ENCODE measurements at regions not wholly inside any gene's neighbourhood (a gene's known extent, or its start where the extent isn't known, plus 50 kb on each side); places are given as distances from the start of the nearest gene placed in this dataset.

DNA sequence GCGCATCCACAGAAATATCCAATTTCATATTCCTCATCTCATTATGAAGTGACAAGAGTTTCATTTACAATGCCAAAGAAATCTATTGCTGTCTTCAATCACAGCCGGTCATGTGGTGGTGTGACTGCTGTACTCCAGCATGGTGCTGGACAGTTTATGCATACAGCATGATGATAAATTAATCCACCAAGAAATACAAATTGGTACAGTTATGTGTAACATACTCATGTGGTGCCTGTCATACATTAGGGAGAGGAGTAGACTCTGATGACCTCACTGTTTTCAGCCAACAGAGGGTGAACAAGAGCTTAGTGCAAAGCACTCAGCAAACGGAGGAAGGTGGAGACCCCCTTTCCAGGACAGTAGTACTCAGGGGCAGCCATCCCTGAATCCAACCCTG, 178.4 kb upstream of the SYNDIG1 start:
- H3K4me3 ChIP-seq (ENCODE audit: low read depth in 1 of 2, low read length in 2 of 2), result no peak overlapping the region
- H3K9ac ChIP-seq (ENCODE audit: low read depth in 1 of 2, low read length in 2 of 2), result no peak overlapping the region
- no peaks in the 10 kb centered on the region for H3K9me3 ChIP-seq (ENCODE audit: control insufficient read depth in 1 of 2, low read length in 2 of 2)
- H3K27me3 ChIP-seq (ENCODE audit: control insufficient read depth in 1 of 2, insufficient read depth in 2 of 2, low read length in 2 of 2), result no peaks in the 10 kb centered on the region
- H3K27ac ChIP-seq (ENCODE audit: low read depth, low read length), result no peak overlapping the region
- no peaks in the 10 kb centered on the region for H3K36me3 ChIP-seq (ENCODE audit: control insufficient read depth in 1 of 2, insufficient read depth in 2 of 2, low read length in 2 of 2)
- no peaks in the 10 kb centered on the region for H3K4me1 ChIP-seq (ENCODE audit: control insufficient read depth in 1 of 2, insufficient read depth in 2 of 2, low read length in 2 of 2)

DNA sequence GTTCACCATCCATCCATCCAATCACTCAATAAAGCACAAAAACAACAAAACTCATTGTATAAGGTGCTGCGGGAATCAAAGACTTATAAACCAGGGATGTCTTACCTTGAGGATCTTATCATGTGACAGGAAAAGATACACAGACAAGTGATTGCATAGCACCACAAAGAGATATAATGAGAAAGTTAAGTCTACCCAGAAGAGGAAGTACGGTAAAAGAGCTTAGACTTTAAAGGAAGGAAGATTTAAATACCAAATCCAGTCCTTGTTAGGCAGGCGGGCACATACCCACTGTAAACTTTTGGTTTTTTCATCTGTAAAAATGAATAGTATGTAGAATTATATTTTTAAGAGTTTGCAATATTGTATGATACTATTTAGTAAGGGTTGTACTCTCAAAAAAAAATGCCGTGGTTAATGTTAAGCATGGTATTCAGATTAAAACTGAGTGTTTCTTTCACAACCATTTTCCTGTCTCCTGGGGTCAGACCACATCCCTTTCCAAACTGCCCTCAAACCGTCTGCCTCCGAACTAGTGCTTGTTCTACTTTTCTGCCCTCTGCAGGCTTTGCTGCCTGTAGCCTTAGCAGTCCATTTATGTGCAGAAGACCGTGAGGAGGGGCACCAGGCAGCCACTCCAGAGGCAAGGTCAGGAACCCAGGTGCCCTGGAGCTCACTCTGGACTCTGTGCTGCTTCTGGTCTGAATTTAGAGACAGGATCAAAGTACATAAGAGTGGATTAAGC, 179.5 kb upstream of the SYNDIG1 start:
- no peaks in the 10 kb centered on the region for H3K27me3 ChIP-seq (ENCODE audit: control insufficient read depth in 1 of 2, insufficient read depth in 2 of 2, low read length in 2 of 2)
- H3K9ac ChIP-seq (ENCODE audit: low read depth in 1 of 2, low read length in 2 of 2), result no peak overlapping the region
- H3K36me3 ChIP-seq (ENCODE audit: control insufficient read depth in 1 of 2, insufficient read depth in 2 of 2, low read length in 2 of 2), result no peaks in the 10 kb centered on the region
- no peak overlapping the region for H3K27ac ChIP-seq (ENCODE audit: low read depth, low read length)
- no peaks in the 10 kb centered on the region for H3K4me1 ChIP-seq (ENCODE audit: control insufficient read depth in 1 of 2, insufficient read depth in 2 of 2, low read length in 2 of 2)
- no peaks in the 10 kb centered on the region for H3K9me3 ChIP-seq (ENCODE audit: control insufficient read depth in 1 of 2, low read length in 2 of 2)
- H3K4me3 ChIP-seq (ENCODE audit: low read depth in 1 of 2, low read length in 2 of 2), result no peak overlapping the region

DNA sequence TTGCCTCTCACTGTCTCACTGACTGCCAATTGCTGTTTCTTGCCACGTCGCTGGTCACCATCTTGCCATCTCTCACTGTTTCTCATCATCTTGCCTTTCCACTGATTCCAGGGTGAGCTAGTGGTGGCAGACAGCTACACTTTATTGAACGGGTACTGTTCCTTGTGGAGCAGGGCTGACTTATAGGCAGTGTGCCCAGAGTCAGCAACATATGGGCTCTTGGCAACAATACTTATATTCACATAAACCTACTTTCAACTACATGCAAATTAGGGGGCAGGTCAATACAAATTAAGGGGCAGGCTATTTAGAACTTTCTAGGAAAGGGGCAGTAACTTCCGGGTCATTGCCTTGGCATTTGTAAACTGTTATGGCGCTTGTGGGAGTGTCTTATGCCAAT, 186.2 kb upstream of the SYNDIG1 start:
- H3K4me1 ChIP-seq (ENCODE audit: control insufficient read depth in 1 of 2, insufficient read depth in 2 of 2, low read length in 2 of 2), result no peaks in the 10 kb centered on the region
- H3K27me3 ChIP-seq (ENCODE audit: control insufficient read depth in 1 of 2, insufficient read depth in 2 of 2, low read length in 2 of 2), result no peaks in the 10 kb centered on the region
- no peak overlapping the region for H3K4me3 ChIP-seq (ENCODE audit: low read depth in 1 of 2, low read length in 2 of 2)
- H3K9ac ChIP-seq (ENCODE audit: low read depth in 1 of 2, low read length in 2 of 2), result no peak overlapping the region
- no peaks in the 10 kb centered on the region for H3K9me3 ChIP-seq (ENCODE audit: control insufficient read depth in 1 of 2, low read length in 2 of 2)
- no peak overlapping the region for H3K27ac ChIP-seq (ENCODE audit: low read depth, low read length)
- no peaks in the 10 kb centered on the region for H3K36me3 ChIP-seq (ENCODE audit: control insufficient read depth in 1 of 2, insufficient read depth in 2 of 2, low read length in 2 of 2)

DNA sequence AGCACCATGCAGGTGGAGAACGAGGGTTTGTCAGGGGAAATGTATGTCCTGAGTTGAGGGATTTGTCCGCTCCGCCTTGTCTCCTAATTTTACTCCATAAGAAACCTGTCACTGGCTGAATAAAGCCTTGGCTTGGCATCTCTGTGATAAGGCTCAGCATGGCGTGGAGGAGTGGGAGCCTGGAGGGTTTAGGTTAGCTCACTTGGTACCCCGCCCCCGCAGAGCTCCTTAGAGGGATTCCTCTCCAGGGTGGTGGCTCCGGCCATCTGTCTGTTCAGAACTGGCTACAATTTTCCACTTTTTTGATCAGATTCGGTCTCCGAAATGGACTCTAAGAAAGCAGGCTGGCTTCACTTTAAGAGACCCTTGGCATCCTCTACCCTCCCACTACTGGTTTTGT, 192.2 kb upstream of the SYNDIG1 start:
- Histone ChIP-seq H3K9me3 (ENCODE audit: control insufficient read depth in 1 of 2, low read length in 2 of 2) (no peaks in the 10 kb centered on the region), H3K27ac (ENCODE audit: low read depth, low read length) (no peak overlapping the region), H3K27me3 (ENCODE audit: control insufficient read depth in 1 of 2, insufficient read depth in 2 of 2, low read length in 2 of 2) (no peaks in the 10 kb centered on the region), H3K9ac (ENCODE audit: low read depth in 1 of 2, low read length in 2 of 2) (no peak overlapping the region), H3K4me3 (ENCODE audit: low read depth in 1 of 2, low read length in 2 of 2) (no peak overlapping the region), H3K36me3 (ENCODE audit: control insufficient read depth in 1 of 2, insufficient read depth in 2 of 2, low read length in 2 of 2) (no peaks in the 10 kb centered on the region), H3K4me1 (ENCODE audit: control insufficient read depth in 1 of 2, insufficient read depth in 2 of 2, low read length in 2 of 2) (no peaks in the 10 kb centered on the region)

DNA sequence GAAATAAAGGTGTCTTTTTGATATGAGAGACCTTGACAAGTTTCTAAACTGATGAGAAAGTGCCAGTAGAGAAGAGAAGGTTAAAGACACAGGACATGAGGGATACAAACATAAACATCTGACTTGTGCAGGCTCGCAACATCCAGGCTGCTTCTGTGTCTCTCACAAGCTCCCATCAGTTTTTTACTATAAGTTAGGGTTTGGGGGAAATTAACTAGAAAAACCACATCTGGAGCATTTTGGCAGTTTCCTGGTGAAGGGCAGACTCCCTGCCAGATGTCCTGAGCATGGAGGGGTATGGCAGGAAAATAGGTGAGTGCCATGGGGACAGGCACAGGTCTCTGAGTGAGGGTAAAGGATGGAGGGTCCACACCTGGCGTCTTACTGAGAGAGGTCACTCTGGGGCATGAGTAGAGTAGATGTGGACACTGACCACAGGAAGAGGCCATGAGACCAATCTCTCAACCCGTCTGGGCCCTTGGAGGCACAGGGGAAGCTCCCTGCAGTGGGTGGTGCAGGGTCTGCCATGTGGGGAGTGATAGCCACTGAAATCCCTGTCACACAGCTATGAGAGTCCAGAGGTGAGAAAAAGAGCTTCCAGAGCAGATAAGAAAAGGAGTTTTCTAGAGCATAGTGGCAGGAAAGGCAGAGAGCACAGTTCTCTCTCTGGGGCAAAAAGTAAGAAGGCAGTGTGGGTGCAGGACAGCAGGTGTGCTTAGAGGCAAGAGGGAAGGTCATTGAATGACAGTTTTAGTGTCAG, 193.3 kb upstream of the SYNDIG1 start:
- no peaks in the 10 kb centered on the region for H3K4me1 ChIP-seq (ENCODE audit: control insufficient read depth in 1 of 2, insufficient read depth in 2 of 2, low read length in 2 of 2)
- no peaks in the 10 kb centered on the region for H3K36me3 ChIP-seq (ENCODE audit: control insufficient read depth in 1 of 2, insufficient read depth in 2 of 2, low read length in 2 of 2)

DNA sequence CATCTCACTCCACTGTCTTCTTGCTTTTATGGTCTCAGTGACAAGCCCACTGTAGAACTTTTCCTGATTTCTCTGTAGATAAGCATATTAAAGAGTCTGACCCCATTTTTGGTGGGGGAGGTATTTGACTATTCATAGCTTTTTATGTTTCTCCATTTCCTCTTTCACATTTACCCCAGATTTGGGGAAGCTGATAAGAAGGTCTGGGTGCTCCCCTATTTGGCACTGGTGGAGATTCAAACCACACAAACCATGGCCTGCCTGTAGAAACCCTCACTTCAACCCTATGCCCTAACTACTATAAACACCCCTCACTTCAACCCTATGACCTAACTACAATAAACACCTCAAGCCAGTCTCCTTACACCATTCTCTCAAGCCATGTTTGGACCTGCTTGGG, 196.2 kb upstream of the SYNDIG1 start:
- H3K27ac ChIP-seq (ENCODE audit: low read depth, low read length), result no peak overlapping the region
- H3K4me1 ChIP-seq (ENCODE audit: control insufficient read depth in 1 of 2, insufficient read depth in 2 of 2, low read length in 2 of 2), result no peaks in the 10 kb centered on the region
- no peak overlapping the region for H3K9ac ChIP-seq (ENCODE audit: low read depth in 1 of 2, low read length in 2 of 2)
- H3K9me3 ChIP-seq (ENCODE audit: control insufficient read depth in 1 of 2, low read length in 2 of 2), result no peaks in the 10 kb centered on the region
- no peaks in the 10 kb centered on the region for H3K27me3 ChIP-seq (ENCODE audit: control insufficient read depth in 1 of 2, insufficient read depth in 2 of 2, low read length in 2 of 2)
- H3K36me3 ChIP-seq (ENCODE audit: control insufficient read depth in 1 of 2, insufficient read depth in 2 of 2, low read length in 2 of 2), result no peaks in the 10 kb centered on the region
- H3K4me3 ChIP-seq (ENCODE audit: low read depth in 1 of 2, low read length in 2 of 2), result no peak overlapping the region

More for the DNA sequence above, 193.3 kb upstream of the SYNDIG1 start:
- H3K27ac ChIP-seq (ENCODE audit: low read depth, low read length), result no peak overlapping the region
- no peaks in the 10 kb centered on the region for H3K27me3 ChIP-seq (ENCODE audit: control insufficient read depth in 1 of 2, insufficient read depth in 2 of 2, low read length in 2 of 2)
- no peak overlapping the region for H3K4me3 ChIP-seq (ENCODE audit: low read depth in 1 of 2, low read length in 2 of 2)
- H3K9ac ChIP-seq (ENCODE audit: low read depth in 1 of 2, low read length in 2 of 2), result no peak overlapping the region
- H3K9me3 ChIP-seq (ENCODE audit: control insufficient read depth in 1 of 2, low read length in 2 of 2), result no peaks in the 10 kb centered on the region

DNA sequence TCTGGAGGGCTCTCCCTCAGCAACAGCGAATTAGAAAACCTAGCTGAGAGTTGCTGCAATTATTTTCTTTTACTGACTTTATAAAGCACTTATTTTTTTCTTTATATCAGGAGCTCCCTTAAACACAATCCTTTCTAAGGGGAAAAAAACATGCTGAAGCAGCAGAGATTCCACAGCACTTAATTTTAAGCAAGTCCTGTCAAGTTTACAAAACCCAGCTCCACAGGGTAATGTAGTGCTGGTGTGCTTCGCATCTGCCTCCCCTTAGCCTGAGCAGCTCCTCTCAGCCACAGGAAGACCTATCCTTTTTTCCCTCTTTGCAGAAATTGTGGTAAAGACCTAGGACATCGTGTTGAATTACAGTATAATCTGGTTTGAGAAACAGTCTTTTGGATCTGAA, 208.1 kb upstream of the SYNDIG1 start:
- Histone ChIP-seq H3K36me3 (ENCODE audit: control insufficient read depth in 1 of 2, insufficient read depth in 2 of 2, low read length in 2 of 2) (no peaks in the 10 kb centered on the region), H3K9me3 (ENCODE audit: control insufficient read depth in 1 of 2, low read length in 2 of 2) (no peaks in the 10 kb centered on the region), H3K4me1 (ENCODE audit: control insufficient read depth in 1 of 2, insufficient read depth in 2 of 2, low read length in 2 of 2) (no peaks in the 10 kb centered on the region), H3K27ac (ENCODE audit: low read depth, low read length) (no peak overlapping the region), H3K9ac (ENCODE audit: low read depth in 1 of 2, low read length in 2 of 2) (no peak overlapping the region), H3K4me3 (ENCODE audit: low read depth in 1 of 2, low read length in 2 of 2) (no peak overlapping the region), H3K27me3 (ENCODE audit: control insufficient read depth in 1 of 2, insufficient read depth in 2 of 2, low read length in 2 of 2) (no peaks in the 10 kb centered on the region)

DNA sequence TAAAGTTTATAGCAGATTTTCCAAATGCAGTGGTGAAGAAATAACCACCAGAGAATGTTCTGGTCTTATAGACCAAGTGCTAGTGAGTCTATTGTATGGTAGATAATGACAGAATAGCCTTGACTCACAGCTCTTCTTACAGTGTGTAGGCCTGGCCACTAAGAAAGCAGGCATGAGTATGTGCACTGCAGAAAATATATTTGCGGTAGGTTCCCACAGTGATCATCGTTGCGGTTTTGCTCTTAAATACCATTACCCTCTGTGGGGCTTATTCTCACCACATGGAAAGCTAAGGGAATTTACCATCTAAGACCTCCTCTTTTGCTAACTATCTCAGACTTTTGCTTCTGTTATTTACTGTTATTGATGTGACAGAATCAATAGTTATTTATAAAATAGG, 212.3 kb upstream of the SYNDIG1 start:
- Histone ChIP-seq H3K4me1 (ENCODE audit: control insufficient read depth in 1 of 2, insufficient read depth in 2 of 2, low read length in 2 of 2) (no peaks in the 10 kb centered on the region), H3K36me3 (ENCODE audit: control insufficient read depth in 1 of 2, insufficient read depth in 2 of 2, low read length in 2 of 2) (no peaks in the 10 kb centered on the region), H3K27me3 (ENCODE audit: control insufficient read depth in 1 of 2, insufficient read depth in 2 of 2, low read length in 2 of 2) (no peaks in the 10 kb centered on the region), H3K9me3 (ENCODE audit: control insufficient read depth in 1 of 2, low read length in 2 of 2) (no peaks in the 10 kb centered on the region), H3K4me3 (ENCODE audit: low read depth in 1 of 2, low read length in 2 of 2) (no peak overlapping the region), H3K27ac (ENCODE audit: low read depth, low read length) (no peak overlapping the region), H3K9ac (ENCODE audit: low read depth in 1 of 2, low read length in 2 of 2) (no peak overlapping the region)

DNA sequence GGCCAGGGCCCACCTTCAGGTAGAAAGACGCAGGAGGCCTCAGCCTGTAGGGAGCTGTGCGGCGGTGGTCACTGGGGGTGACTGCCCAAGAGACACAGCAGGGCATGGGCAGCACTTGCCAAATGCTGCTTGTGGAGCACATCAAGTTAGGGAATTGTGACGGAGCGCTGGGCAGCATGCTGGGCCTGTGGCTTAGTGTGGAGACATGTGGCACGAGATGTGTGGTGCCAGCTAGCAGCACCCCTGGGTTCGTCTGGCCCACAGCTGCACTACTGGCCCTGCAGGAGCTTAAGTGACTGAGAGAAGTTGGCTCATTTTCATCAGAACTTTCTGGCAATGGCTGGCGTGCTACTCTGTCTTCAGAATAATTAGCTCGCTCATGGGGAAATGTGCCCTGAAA, 213.1 kb upstream of the SYNDIG1 start:
- no peaks in the 10 kb centered on the region for H3K36me3 ChIP-seq (ENCODE audit: control insufficient read depth in 1 of 2, insufficient read depth in 2 of 2, low read length in 2 of 2)
- no peaks in the 10 kb centered on the region for H3K9me3 ChIP-seq (ENCODE audit: control insufficient read depth in 1 of 2, low read length in 2 of 2)
- H3K27ac ChIP-seq (ENCODE audit: low read depth, low read length), result no peak overlapping the region
- H3K9ac ChIP-seq (ENCODE audit: low read depth in 1 of 2, low read length in 2 of 2), result no peak overlapping the region
- no peaks in the 10 kb centered on the region for H3K4me1 ChIP-seq (ENCODE audit: control insufficient read depth in 1 of 2, insufficient read depth in 2 of 2, low read length in 2 of 2)
- H3K27me3 ChIP-seq (ENCODE audit: control insufficient read depth in 1 of 2, insufficient read depth in 2 of 2, low read length in 2 of 2), result no peaks in the 10 kb centered on the region
- H3K4me3 ChIP-seq (ENCODE audit: low read depth in 1 of 2, low read length in 2 of 2), result no peak overlapping the region

DNA sequence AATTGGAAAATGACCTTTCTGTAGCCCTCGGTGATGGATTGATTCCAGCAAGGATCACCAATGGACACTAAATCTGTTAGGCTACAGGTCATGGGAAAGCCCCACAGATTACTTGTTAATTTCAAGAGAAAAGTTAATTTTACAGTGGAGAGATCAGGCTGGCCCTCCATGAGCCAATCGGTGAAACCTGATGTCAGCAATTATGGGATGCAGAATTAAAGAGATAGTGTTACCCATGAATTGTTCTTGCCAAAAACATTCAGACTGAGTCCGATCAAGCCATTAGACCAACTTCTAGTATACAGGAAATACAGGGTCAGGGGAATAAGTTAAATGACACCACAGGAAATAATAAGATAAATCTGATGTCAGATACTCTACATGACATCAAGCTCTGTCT, 214.9 kb upstream of the SYNDIG1 start:
- Histone ChIP-seq H3K27me3 (ENCODE audit: control insufficient read depth in 1 of 2, insufficient read depth in 2 of 2, low read length in 2 of 2) (no peaks in the 10 kb centered on the region), H3K9me3 (ENCODE audit: control insufficient read depth in 1 of 2, low read length in 2 of 2) (no peaks in the 10 kb centered on the region), H3K36me3 (ENCODE audit: control insufficient read depth in 1 of 2, insufficient read depth in 2 of 2, low read length in 2 of 2) (no peaks in the 10 kb centered on the region), H3K27ac (ENCODE audit: low read depth, low read length) (no peak overlapping the region), H3K9ac (ENCODE audit: low read depth in 1 of 2, low read length in 2 of 2) (no peak overlapping the region), H3K4me1 (ENCODE audit: control insufficient read depth in 1 of 2, insufficient read depth in 2 of 2, low read length in 2 of 2) (no peaks in the 10 kb centered on the region), H3K4me3 (ENCODE audit: low read depth in 1 of 2, low read length in 2 of 2) (no peak overlapping the region)

All from duodenal mucosa (tissue), 2 donors.